ENCODE measurements at regions not wholly inside any gene's neighbourhood (a gene's known extent, or its start where the extent isn't known, plus 50 kb on each side); places are given as distances from the start of the nearest gene placed in this dataset.

- Mint-ChIP-seq H3K27ac (no peak overlapping the region), H3K36me3 (no peaks in the 10 kb centered on the region), H3K9me3 (peaks cover 0 to 6% of the 10 kb centered on the region in 2 donors)
- DNase-seq (ENCODE audit: low spot score in 2 of 2) (no peak), ATAC-seq (no peak)
Measured at GRCh38 chr6:9485992-9486391, 928.9 kb downstream of the TFAP2A start.

- DNase-seq (ENCODE audit: low spot score in 2 of 2) = no peak
- Mint-ChIP-seq H3K36me3 (no peaks in the 10 kb centered on the region), H3K27ac (no peak overlapping the region), H3K9me3 (peaks cover 0 to 6% of the 10 kb centered on the region in 2 donors)
- no peak for ATAC-seq
Measured at GRCh38 chr6:9484686-9485085, 930.2 kb downstream of the TFAP2A start.

- ATAC-seq = no peak
- DNase-seq (ENCODE audit: low spot score in 2 of 2) = no peak
- Mint-ChIP-seq H3K9me3 (peaks cover 0 to 6% of the 10 kb centered on the region in 2 donors), H3K36me3 (no peaks in the 10 kb centered on the region), H3K27ac (no peak overlapping the region)
Measured at GRCh38 chr6:9484091-9484490, 930.8 kb downstream of the TFAP2A start.

GRCh38 chr6:9482030-9482738, 932.7 kb downstream of the TFAP2A start:
- Mint-ChIP-seq H3K9me3 (peaks cover 0 to 5% of the 10 kb centered on the region in 2 donors), H3K36me3 (no peaks in the 10 kb centered on the region), H3K27ac (no peak overlapping the region)
- ATAC-seq = no peak
- DNase-seq (ENCODE audit: low spot score in 2 of 2) = no peak

GRCh38 chr6:9481292-9482029, 933.4 kb downstream of the TFAP2A start:
- no peak overlapping the region for H3K27ac Mint-ChIP-seq
- peaks cover 0 to 3% of the 10 kb centered on the region in 2 donors for H3K9me3 Mint-ChIP-seq
- H3K36me3 Mint-ChIP-seq = no peaks in the 10 kb centered on the region
- ATAC-seq = no peak
- no peak for DNase-seq (ENCODE audit: low spot score in 2 of 2)

GRCh38 chr6:9468277-9468676, 946.6 kb downstream of the TFAP2A start:
- ATAC-seq (no peak), DNase-seq (ENCODE audit: low spot score in 2 of 2) (no peak)
- Mint-ChIP-seq H3K36me3 (no peaks in the 10 kb centered on the region), H3K27ac (no peak overlapping the region), H3K9me3 (peaks cover 0 to 15% of the 10 kb centered on the region in 2 donors)

- no peak overlapping the region for H3K27ac Mint-ChIP-seq
- H3K36me3 Mint-ChIP-seq = no peaks in the 10 kb centered on the region
- ATAC-seq (no peak), DNase-seq (ENCODE audit: low spot score in 2 of 2) (no peak)
- H3K9me3 Mint-ChIP-seq = peaks cover 0 to 15% of the 10 kb centered on the region in 2 donors
Measured at GRCh38 chr6:9467741-9468140, 947.1 kb downstream of the TFAP2A start.

- H3K36me3 Mint-ChIP-seq = no peaks in the 10 kb centered on the region
- no peak for ATAC-seq
- peaks cover 3 to 6% of the 10 kb centered on the region in 2 donors for H3K9me3 Mint-ChIP-seq
- no peak for DNase-seq (ENCODE audit: low spot score in 2 of 2)
- no peak overlapping the region for H3K27ac Mint-ChIP-seq
Measured at GRCh38 chr6:9464583-9464982, 950.3 kb downstream of the TFAP2A start.

- Mint-ChIP-seq H3K27ac (no peak overlapping the region), H3K9me3 (peaks cover 3 to 6% of the 10 kb centered on the region in 2 donors), H3K36me3 (no peaks in the 10 kb centered on the region)
- DNase-seq (ENCODE audit: low spot score in 2 of 2) (no peak), ATAC-seq (no peak)
Measured at GRCh38 chr6:9463311-9463710, 951.6 kb downstream of the TFAP2A start.

- no peak for ATAC-seq
- no peaks in the 10 kb centered on the region for H3K36me3 Mint-ChIP-seq
- no peak for DNase-seq (ENCODE audit: low spot score in 2 of 2)
Measured at GRCh38 chr6:9461188-9461587, 953.7 kb downstream of the TFAP2A start.

GRCh38 chr6:9458424-9458823, 956.5 kb downstream of the TFAP2A start:
- Mint-ChIP-seq H3K9me3 (peaks cover 0 to 6% of the 10 kb centered on the region in 2 donors), H3K27ac (no peak overlapping the region), H3K36me3 (no peaks in the 10 kb centered on the region)
- ATAC-seq = no peak
- DNase-seq (ENCODE audit: low spot score in 2 of 2) = no peak

More at GRCh38 chr6:9461188-9461587, 953.7 kb downstream of the TFAP2A start:
- H3K27ac Mint-ChIP-seq = no peak overlapping the region
- H3K9me3 Mint-ChIP-seq = peaks cover 0 to 6% of the 10 kb centered on the region in 2 donors

GRCh38 chr6:9455864-9456658, 958.8 kb downstream of the TFAP2A start:
- no peaks in the 10 kb centered on the region for H3K36me3 Mint-ChIP-seq
- DNase-seq (ENCODE audit: low spot score in 2 of 2) = no peak
- no peak overlapping the region for H3K27ac Mint-ChIP-seq
- H3K9me3 Mint-ChIP-seq = peaks cover 0 to 2% of the 10 kb centered on the region in 2 donors
- no peak for ATAC-seq

- DNase-seq (ENCODE audit: low spot score in 2 of 2) = no peak
- H3K27ac Mint-ChIP-seq = no peak overlapping the region
- ATAC-seq = no peak
- H3K9me3 Mint-ChIP-seq = peaks cover 5 to 9% of the 10 kb centered on the region in 2 donors
- peaks cover 0 to 4% of the 10 kb centered on the region in 2 donors for H3K36me3 Mint-ChIP-seq
Measured at GRCh38 chr6:9439621-9440330, 975.1 kb downstream of the TFAP2A start.

- no peak for DNase-seq (ENCODE audit: low spot score in 2 of 2)
- H3K27ac Mint-ChIP-seq = no peak overlapping the region
- H3K9me3 Mint-ChIP-seq = peaks cover 0 to 4% of the 10 kb centered on the region in 2 donors
- no peak for ATAC-seq
- no peaks in the 10 kb centered on the region for H3K36me3 Mint-ChIP-seq
Measured at GRCh38 chr6:9437836-9438235, 977.0 kb downstream of the TFAP2A start.

GRCh38 chr6:9435281-9435680, 979.6 kb downstream of the TFAP2A start:
- ATAC-seq = no peak
- H3K9me3 Mint-ChIP-seq = no peaks in the 10 kb centered on the region
- DNase-seq (ENCODE audit: low spot score in 2 of 2) = no peak
- no peak overlapping the region for H3K27ac Mint-ChIP-seq
- H3K36me3 Mint-ChIP-seq = no peaks in the 10 kb centered on the region

GRCh38 chr6:9431945-9432344, 982.9 kb downstream of the TFAP2A start:
- no peak for DNase-seq (ENCODE audit: low spot score in 2 of 2)
- Mint-ChIP-seq H3K9me3 (peaks cover 0 to 9% of the 10 kb centered on the region in 2 donors), H3K36me3 (no peaks in the 10 kb centered on the region), H3K27ac (no peak overlapping the region)
- ATAC-seq = no peak

Measured in activated naive CD4-positive, alpha-beta T cell treated with anti-CD3 and anti-CD28 coated beads, Interleukin-2, amount 50 U/mL, for 72 hours (primary cell).